ENCODE measurements at regions not wholly inside any gene's neighbourhood (a gene's known extent, or its start where the extent isn't known, plus 50 kb on each side); places are given as distances from the start of the nearest gene placed in this dataset.

DNA sequence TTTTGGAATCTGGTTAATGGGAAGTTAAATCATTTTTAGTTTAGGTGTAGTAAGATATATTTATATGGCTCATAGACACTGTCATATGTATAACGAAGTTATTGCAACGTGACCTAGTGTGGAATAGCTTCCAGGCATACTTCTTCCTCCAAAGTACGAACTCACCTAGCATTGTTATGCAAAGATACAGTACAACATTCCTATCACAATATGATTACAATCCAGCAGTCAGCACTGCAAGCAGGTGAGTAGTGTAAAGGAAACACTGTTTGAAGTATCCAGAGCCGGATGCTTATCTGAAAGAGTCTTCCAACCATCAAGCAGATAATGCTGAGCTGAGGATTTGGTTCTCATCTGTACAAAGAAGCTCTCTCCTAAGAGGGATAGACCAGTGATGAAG lies 754.4 kb upstream of the IGFBP3 start:
- no peak for DNase-seq (ENCODE audit: low read depth)
- in situ Hi-C loops (cut with HindIII; ENCODE audit: low pct_unique_long_range_greater_than_20kb, low sequenced_read_pairs) = no loop called here

DNA sequence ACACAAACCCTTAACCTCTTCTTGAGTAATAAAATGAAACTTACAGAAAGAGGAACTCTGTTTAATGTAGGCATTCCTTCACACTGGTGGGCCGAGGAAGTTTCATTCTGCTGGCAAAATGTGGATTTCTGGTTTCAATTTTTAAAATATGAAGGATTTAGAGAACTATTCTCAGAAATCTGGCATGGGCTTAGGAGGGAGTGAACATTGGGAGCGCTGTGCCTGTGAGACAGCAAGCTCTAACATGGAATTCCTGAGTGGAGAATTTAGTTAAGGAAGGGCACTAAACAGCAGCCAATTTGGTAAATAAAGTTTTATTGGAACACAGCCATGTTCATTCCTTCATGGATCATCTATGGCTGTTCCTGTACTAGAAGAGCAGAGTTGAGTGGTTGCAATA lies 751.8 kb upstream of the IGFBP3 start:
- DNase-seq (ENCODE audit: low read depth) = no peak
- in situ Hi-C loops (cut with HindIII; ENCODE audit: low pct_unique_long_range_greater_than_20kb, low sequenced_read_pairs) = no loop called here

DNA sequence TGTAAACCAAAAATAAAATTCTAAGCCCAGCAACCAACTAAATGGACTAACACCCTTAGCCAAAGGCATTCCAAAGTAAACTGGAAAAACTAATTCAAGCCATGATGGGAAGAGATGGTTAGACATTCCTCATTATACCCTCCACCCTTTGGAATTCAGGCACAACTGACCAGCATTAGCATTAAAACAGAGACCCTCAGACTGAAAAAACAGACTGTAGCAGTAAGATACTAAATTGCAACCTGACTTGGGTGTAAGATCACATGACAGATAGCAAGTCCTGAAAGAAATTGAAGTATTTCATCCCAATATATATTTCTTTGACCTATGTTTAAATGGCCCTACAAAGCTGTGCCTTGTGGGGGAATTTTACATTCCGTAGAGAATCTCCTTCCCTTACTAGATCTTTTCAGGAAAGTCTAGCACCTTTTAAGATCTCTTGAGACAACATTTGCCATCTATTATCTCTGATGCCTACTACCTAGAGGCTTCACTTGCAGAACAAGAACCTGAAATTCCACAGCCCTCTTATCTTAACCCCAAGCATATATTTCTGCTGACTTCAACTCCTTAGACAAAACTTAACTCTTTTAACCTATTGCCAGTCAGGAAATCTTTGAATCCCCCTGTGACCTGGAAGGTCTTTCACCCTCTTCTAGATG lies 750.2 kb upstream of the IGFBP3 start:
- DNase-seq (ENCODE audit: low read depth) = no peak
- in situ Hi-C loops (cut with HindIII; ENCODE audit: low pct_unique_long_range_greater_than_20kb, low sequenced_read_pairs) = no loop called here

DNA sequence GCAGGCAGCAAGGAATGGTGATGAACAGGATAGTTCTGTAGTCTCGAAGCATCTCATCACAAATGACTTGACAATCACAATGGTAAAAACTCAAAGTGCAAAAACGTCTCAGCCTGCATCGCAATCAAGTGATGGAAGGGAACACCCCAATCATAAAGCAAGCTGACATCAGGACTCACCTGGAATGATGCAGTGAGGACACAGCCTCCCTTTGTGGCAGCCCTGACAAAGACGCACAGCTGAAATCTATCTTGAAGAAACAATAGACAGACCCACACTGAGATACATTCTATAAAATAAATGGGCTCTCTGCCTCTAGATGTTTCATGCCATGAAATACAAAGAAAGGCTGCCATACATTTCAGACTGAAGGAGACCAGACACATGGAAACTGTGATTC lies 748.0 kb upstream of the IGFBP3 start:
- in situ Hi-C loops (cut with HindIII; ENCODE audit: low pct_unique_long_range_greater_than_20kb, low sequenced_read_pairs) = no loop called here
- no peak for DNase-seq (ENCODE audit: low read depth)

DNA sequence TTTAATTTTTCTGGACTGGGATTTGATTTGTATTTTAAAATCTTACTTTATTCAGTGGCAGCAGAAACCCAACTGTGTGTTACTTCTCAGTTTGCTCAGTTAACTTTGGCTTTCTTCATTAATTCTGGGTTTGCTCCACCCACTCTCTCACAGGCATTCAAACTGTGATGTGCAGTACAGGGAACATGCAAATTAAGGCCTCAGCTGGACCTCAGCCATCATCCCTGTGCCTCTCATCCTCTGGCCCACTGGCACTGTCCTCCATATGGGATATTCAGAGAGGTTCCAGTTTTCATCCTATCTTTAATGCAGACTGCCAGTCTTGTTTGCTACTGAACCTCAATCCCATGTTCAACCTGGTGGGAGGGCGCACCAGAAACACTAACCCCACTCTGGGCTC lies 743.4 kb upstream of the IGFBP3 start:
- in situ Hi-C loops (cut with HindIII; ENCODE audit: low pct_unique_long_range_greater_than_20kb, low sequenced_read_pairs) = no loop called here

DNA sequence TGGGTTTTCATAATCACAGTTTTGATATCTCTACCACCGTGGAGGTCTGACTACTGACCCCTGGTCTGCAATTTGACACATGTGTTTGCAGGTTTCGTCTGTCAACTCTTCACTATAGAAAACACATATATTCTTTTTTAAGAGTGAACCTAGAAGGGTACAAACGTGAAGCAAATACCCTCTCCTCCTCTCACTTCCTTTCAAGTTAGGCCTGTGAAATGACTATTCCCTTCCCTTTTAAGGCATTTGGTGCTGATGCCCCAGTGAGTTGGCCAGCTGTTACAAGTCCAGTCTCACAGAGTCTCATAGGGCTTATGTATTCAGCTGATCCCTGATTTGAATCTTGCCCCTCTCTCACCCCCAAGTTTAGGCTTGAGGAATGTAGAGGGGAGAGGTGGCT lies 742.0 kb upstream of the IGFBP3 start:
- in situ Hi-C loops (cut with HindIII; ENCODE audit: low pct_unique_long_range_greater_than_20kb, low sequenced_read_pairs) = no loop called here
- DNase-seq (ENCODE audit: low read depth) = no peak

More for the DNA sequence above, 743.4 kb upstream of the IGFBP3 start:
- no peak for DNase-seq (ENCODE audit: low read depth)

DNA sequence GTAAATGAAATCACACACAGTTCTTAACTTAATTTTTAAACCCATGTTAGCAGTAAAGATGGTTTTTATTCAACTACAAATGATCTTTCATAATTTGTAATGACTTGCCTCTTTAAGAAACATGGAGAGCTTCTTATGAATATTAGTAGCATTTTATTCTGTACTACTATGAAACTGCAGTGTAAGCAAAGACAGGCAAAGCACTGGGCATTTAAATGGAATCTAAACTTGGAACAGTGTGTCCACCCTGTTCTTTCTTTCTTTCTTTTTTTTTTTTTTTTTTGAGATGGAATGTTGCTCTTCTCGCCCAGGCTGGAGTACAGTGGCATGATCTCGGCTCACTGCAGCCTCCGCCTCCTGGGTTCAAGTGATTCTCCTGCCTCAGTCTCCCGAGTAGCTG lies 740.4 kb upstream of the IGFBP3 start:
- in situ Hi-C loops (cut with HindIII; ENCODE audit: low pct_unique_long_range_greater_than_20kb, low sequenced_read_pairs) = no loop called here
- DNase-seq (ENCODE audit: low read depth) = no peak

DNA sequence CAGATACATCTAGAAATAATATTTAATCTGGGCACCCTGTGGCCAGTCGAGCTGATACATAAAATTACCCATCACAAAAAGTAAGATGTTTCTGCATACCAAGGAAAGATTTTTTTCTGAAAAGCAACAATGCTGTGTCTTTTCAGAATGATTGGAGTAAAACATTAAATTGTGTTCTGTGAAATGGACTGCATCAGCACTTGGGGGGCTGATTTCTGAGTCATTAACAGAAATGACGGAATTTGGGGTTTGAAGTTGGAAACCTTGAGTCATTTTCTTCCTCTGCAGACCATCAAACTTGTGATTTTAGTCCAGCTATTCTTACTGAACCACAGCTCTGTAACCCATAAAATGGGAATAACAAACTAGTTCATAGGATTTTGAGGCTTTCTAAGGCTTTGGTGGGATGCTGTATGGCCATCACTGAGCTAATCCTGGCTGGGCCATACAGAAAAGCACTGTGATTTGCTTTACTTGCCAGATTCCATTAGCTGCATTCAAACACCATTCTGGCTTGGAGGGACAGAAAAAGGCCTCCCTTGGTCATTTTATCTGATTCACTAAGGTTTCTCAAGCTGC lies 739.4 kb upstream of the IGFBP3 start:
- DNase-seq (ENCODE audit: low read depth) = peak; percentile 78
- in situ Hi-C loops (cut with HindIII; ENCODE audit: low pct_unique_long_range_greater_than_20kb, low sequenced_read_pairs) = no loop called here

DNA sequence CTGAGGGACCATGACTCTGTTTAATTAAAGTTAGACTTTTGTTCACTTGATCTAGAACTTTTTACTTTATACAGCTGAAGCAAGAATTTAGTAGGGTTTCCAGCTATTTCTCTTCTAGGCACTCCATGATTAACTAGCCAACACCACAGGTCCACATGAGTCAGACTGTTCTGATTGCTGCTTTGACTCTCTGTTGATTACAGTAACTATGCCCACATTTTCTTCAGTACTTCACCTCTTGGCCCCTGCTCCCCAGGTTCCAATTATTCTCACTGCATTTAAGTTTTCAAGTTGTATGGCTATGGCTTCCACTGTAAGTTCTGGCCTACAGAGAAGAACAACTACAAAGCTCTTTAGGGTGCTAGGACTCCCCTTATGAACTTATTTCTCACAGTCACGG lies 737.2 kb upstream of the IGFBP3 start:
- no peak for DNase-seq (ENCODE audit: low read depth)
- in situ Hi-C loops (cut with HindIII; ENCODE audit: low pct_unique_long_range_greater_than_20kb, low sequenced_read_pairs) = no loop called here

DNA sequence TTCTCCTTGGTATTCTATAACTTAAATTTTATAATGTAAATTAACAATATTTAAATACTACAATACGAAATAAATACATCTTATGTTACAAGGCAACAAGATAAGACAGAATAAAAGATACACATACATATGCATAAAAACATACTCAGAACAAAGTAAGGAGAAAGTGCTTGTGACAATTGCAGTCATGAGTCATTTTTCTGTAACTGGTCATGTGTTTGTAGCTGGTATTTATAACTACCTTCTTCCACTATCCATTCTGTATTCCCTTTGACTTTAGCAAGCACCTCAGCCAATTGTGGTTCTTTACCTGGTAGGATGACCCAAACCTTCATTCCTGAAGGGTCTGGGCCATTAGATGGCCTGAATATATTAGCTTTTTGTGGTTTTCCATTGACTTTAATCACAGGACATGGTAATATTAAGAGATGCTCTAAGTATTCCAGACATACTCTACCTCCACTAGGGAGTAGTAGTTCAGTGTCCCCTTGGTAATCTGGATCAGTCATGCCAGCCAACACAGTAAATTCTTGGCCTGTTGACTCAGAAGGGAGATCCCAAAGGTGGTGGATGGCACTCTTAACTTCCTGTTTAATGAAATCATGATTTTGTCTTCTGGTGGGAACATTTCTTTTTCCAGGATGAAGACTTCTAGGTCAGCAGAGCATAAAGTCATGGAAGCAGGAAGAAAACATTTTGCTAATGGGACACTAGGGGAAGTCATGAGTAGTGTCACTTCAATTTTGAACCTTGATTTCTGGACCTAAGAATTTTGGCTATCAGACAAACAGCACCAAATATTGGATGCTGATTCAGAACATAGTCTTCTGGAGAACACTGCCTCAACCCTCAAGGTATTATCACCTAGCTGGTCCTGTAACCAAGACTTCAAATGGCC lies 733.7 kb upstream of the IGFBP3 start:
- DNase-seq (ENCODE audit: low read depth) = peak; percentile 79
- in situ Hi-C loops (cut with HindIII; ENCODE audit: low pct_unique_long_range_greater_than_20kb, low sequenced_read_pairs) = no loop called here

DNA sequence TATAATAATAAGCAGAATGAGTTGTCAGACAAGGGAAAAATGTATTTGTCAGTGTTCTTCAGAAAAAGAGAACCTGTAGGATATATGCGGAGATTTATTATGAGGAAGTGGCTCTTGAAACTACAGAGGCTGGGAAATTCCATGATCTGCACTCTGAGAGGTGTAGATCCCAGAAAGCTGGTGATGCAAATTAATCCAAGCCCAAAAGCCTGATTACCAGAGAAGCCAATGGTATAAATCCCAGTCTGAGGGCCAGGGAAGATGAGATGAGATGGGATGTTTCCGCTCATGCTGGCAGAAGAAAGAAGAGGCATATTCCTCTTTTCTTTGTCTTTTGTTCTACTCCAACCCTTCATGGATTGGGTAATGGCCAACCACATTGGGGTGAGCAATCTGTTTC lies 732.8 kb upstream of the IGFBP3 start:
- in situ Hi-C loops (cut with HindIII; ENCODE audit: low pct_unique_long_range_greater_than_20kb, low sequenced_read_pairs) = no loop called here
- DNase-seq (ENCODE audit: low read depth) = no peak

DNA sequence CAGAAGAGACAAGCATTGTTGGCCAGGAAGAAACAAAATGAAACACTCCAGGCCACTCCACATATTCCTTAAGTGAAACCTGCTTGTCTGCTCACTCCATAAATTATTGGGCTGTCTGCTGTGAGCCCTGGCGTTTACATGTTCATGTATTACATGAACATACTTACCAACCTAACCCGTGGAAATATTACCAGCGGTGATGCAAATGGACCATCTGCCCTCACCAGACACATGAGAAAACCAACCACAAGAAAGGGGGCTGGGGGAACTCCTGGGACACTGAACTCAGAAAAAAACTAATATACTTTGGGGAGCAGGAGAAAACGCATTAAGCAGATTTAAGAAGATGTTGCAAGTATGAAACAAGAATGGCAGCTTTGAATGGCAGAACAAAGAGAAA lies 731.2 kb upstream of the IGFBP3 start:
- in situ Hi-C loops (cut with HindIII; ENCODE audit: low pct_unique_long_range_greater_than_20kb, low sequenced_read_pairs) = no loop called here

DNA sequence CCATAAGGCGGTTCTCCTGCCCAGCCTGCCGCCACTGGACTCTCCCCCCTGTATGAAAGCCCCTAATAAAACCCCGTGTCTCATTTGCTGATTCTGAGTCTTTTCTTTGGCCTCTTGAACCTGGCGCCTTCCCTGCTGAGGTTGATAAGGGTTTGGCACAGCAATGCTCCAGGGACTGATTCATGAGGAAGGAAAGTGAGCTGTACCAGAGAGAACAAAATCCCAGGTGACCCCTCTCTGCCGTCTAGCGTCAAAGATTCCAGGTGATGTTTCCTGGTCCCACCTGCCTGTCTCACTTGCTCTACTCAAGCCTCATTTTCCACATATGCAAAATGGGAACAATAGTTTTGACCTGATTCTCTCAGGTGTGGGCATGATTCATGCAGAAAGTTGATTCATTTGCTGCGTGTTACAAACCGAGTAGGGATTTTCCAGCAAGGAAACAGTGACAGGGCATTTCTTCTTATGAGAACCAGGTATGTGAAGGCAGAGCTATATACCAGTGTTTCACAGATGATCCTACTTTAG lies 730.6 kb upstream of the IGFBP3 start:
- in situ Hi-C loops (cut with HindIII; ENCODE audit: low pct_unique_long_range_greater_than_20kb, low sequenced_read_pairs) = no loop called here
- peak; percentile 77 for DNase-seq (ENCODE audit: low read depth)

More for the DNA sequence above, 731.2 kb upstream of the IGFBP3 start:
- peak; percentile 23 for DNase-seq (ENCODE audit: low read depth)

DNA sequence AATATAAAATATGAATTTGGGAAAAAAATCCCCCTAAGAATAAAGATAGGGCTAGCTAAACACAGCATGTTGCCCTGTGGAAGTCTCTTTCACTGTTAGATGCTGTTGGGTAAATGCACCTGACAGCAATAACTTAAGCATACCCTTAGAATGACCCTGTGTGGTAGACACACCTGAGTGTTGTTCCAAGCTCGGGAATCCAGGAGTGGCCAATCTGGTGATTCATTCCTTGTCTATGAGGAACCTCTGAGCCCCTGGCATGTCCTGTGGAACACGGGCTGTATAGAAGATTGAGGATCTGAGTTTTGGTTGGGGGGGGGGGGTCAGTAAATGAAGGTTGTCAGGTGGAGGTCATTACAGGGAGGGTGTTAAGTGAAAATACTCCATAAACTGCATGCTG lies 730.0 kb upstream of the IGFBP3 start:
- DNase-seq (ENCODE audit: low read depth) = peak; percentile 86

DNA sequence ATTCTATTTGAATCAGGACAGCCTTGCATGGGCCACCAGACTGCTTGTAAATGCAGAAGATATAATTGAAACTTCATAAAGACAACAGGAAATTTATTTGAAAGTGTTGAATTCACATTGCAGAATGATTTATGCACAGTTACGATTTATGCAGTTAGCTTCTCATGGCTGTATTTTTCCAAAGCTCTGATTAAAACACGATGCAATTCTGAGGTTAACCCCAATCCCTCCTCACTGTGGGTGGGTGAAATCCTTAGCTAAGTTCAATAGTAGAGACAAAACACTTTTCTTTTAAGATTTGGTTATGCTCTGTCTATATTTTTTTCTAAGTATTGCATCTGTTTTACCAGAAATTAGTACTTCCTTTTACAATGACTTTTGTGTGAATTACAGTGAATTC lies 728.8 kb upstream of the IGFBP3 start:
- DNase-seq (ENCODE audit: low read depth) = no peak
- in situ Hi-C loops (cut with HindIII; ENCODE audit: low pct_unique_long_range_greater_than_20kb, low sequenced_read_pairs) = no loop called here

More for the DNA sequence above, 730.0 kb upstream of the IGFBP3 start:
- in situ Hi-C loops (cut with HindIII; ENCODE audit: low pct_unique_long_range_greater_than_20kb, low sequenced_read_pairs) = no loop called here

DNA sequence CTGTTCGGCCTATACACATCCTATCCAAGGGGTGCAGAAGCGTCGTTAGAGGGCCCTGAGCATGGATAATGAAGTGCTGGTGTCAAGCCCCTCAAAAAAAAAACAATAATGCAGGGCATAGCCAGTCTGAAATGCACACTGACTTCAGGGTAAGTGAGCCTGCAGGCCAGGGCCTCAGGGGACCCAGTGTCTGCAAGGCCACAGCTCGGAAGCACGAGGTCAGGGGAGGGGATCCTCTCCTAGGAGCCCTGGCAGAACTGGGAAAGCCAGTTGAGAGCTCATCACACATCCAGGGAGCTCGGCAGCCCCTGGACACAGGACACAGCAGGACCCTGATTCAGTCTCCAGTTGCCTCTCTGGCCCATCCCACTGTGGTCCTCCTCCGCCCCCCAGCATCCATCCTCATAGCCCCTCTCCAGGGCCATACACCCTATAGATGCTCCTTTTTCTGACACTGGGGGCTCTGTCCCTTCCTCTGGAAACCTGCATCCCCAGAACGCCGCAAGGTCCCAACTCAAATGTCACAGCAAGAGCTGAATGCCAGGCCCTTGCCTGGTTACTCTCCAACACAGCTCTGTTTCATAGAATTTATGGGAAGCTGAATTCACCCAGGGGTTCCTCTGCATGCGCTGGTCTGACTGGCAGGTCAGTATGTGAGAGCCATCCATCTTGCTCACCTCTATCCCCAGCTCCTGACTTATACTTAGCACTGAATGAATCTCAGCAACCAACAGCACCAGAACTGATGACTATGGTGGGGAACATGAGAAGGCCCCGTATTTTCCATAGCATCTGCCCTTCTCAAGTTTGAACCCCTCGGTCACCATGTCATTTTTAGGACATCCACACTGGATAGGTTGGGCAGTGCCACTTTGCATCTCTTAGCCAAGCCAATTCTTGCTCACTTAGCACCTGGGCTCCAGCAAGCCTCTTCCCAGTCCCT lies 717.0 kb upstream of the IGFBP3 start:
- in situ Hi-C loops (cut with HindIII; ENCODE audit: low pct_unique_long_range_greater_than_20kb, low sequenced_read_pairs) = no loop called here
- no peak for DNase-seq (ENCODE audit: low read depth)

DNA sequence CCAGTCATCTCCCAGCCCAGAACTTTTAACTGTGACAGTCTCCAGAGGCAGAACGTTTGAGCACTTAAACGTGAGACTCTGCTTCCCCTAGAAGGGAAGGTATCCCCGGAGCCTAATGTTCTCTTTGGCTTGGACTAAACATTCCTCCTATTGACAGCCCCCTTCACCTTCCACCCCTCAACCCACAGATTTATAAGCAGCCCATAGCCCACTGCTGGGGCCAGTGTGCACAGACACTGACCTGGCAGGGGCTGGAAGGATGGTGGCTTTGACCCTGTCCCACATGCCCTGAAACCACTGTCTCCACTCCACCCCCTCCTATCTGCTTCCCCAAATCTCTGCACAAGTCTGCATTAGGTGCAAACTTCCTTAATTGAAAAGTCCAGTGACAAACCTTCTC lies 715.0 kb upstream of the IGFBP3 start:
- in situ Hi-C loops (cut with HindIII; ENCODE audit: low pct_unique_long_range_greater_than_20kb, low sequenced_read_pairs) = no loop called here
- DNase-seq (ENCODE audit: low read depth) = no peak

DNA sequence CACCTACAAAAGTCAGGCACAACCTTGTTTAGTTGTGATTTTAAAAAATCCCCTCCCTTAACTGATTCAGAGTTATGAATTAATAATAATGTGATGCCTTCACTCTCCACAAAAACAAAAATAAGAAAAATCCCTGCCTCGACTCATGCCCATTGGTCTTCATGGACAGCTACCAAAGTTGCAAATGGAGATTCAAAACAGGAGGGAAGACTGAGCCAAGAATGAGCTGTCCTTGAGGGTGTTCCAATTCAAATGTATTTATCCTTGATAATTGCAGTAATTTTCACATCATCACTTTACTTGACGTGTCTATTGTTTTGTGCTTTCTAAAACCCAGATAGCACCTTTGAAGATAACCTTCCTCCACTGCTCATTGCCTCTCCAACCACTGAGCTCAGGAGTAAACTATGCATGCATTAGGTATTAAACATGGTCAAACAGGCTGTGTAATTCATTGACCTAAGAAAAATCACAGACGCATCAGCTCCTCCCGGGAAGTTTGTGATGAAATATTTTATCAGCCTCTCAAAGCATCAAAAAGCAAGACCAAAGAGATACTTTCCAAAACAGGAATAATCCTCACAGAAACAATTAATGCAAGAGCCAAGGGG lies 712.7 kb upstream of the IGFBP3 start:
- peak; percentile 70 for DNase-seq (ENCODE audit: low read depth)
- in situ Hi-C loops (cut with HindIII; ENCODE audit: low pct_unique_long_range_greater_than_20kb, low sequenced_read_pairs) = no loop called here

Data from Caki2 (cell line).